SH-SY5Y (cell line): ENCODE measurements at regions not wholly inside any gene's neighbourhood (a gene's known extent, or its start where the extent isn't known, plus 50 kb on each side); places are given as distances from the start of the nearest gene placed in this dataset.

Source experiments
- GATA2 ChIP-seq: IDR thresholded peaks from 2 replicates; pipeline ENCODE4 v1.6.1; 2011; ENCODE audit warnings: mild to moderate bottlenecking, low read depth, low read length
- GATA3 ChIP-seq: IDR thresholded peaks from 2 replicates; pipeline ENCODE4 v1.6.1; 2011; ENCODE audit warnings: low read depth, mild to moderate bottlenecking, low read length, moderate library complexity

GRCh38 chr6:165849534-165850430 lies 186.7 kb upstream of the PDE10A start:
- TF ChIP-seq GATA2 (no peak), GATA3 (no peak)

- TF ChIP-seq GATA2 (no peak), GATA3 (no peak)
Observed at GRCh38 chr6:165848086-165848426, 185.0 kb upstream of the PDE10A start.

GRCh38 chr6:165847407-165848085 lies 184.5 kb upstream of the PDE10A start:
- TF ChIP-seq GATA3 (no peak), GATA2 (no peak)

- no peak for TF ChIP-seq GATA3
- TF ChIP-seq GATA2, result no peak
Observed at GRCh38 chr6:165846123-165846966, 183.3 kb upstream of the PDE10A start.

GRCh38 chr6:165845493-165845892 lies 182.5 kb upstream of the PDE10A start:
- TF ChIP-seq GATA2 (no peak), GATA3 (no peak)

GRCh38 chr6:165844801-165845364 lies 181.8 kb upstream of the PDE10A start:
- TF ChIP-seq GATA3 (no peak), GATA2 (no peak)

- TF ChIP-seq GATA2 (no peak), GATA3 (no peak)
Observed at GRCh38 chr6:165844232-165844631, 181.2 kb upstream of the PDE10A start.

- no peak for TF ChIP-seq GATA3
- no peak for TF ChIP-seq GATA2
Observed at GRCh38 chr6:165843568-165844113, 180.6 kb upstream of the PDE10A start.

- TF ChIP-seq GATA3 (no peak), GATA2 (no peak)
Observed at GRCh38 chr6:165843121-165843520, 180.1 kb upstream of the PDE10A start.

GRCh38 chr6:165842281-165842936 lies 179.4 kb upstream of the PDE10A start:
- TF ChIP-seq GATA2, result no peak
- no peak for TF ChIP-seq GATA3

GRCh38 chr6:165841153-165841558 lies 178.1 kb upstream of the PDE10A start:
- TF ChIP-seq GATA2 (no peak), GATA3 (no peak)

GRCh38 chr6:165837948-165838745 lies 175.1 kb upstream of the PDE10A start:
- TF ChIP-seq GATA2 (no peak), GATA3 (no peak)
